ENCODE measurements at regions not wholly inside any gene's neighbourhood (a gene's known extent, or its start where the extent isn't known, plus 50 kb on each side); places are given as distances from the start of the nearest gene placed in this dataset.

- no peak overlapping the region for H3K4me2 ChIP-seq
- ChIA-PET POLR2A (ENCODE audit: unreplicated experiment) (no interaction called here), CTCF (no interaction called here)
- H3K27me3 ChIP-seq (ENCODE audit: insufficient read depth, low read depth) = no peaks in the 10 kb centered on the region
- no peaks in the 10 kb centered on the region for H3K9me3 ChIP-seq (ENCODE audit: insufficient read depth, low read depth)
- no peak for DNase-seq
- intact Hi-C loops (cut with micrococcal nuclease; ENCODE audit: unreplicated experiment) = no loop called here
- TF ChIP-seq CTCF (conservative IDR thresholded peaks at IDR 0.05) (no peak), EZH2 (IDR thresholded peaks at IDR 0.05; ENCODE audit: low read depth) (no peak)
- no peaks in the 10 kb centered on the region for H4K20me1 ChIP-seq (ENCODE audit: insufficient read depth)
- H3K9me2 ChIP-seq (ENCODE audit: insufficient read depth) = no peaks in the 10 kb centered on the region
- H3K27ac ChIP-seq = no peak overlapping the region
- no peak overlapping the region for H3K4me3 ChIP-seq
- no peaks in the 10 kb centered on the region for H3K79me2 ChIP-seq (ENCODE audit: low read depth)
- no TSS peak for BruUV-seq (replicated peaks)
- H3F3A ChIP-seq (ENCODE audit: insufficient read depth, low read depth) = no peaks in the 10 kb centered on the region
- no peaks in the 10 kb centered on the region for H3K4me1 ChIP-seq (replicated peaks; ENCODE audit: insufficient read depth)
- H2AFZ ChIP-seq = no peak overlapping the region
- no peaks in the 10 kb centered on the region for H3K36me3 ChIP-seq (ENCODE audit: low read depth)
These were observed 412.0 kb upstream of the GOT2 start for GRCh38 chr16:59146140-59146539.

- Histone ChIP-seq H4K20me1 (ENCODE audit: insufficient read depth) (no peaks in the 10 kb centered on the region), H3K27me3 (ENCODE audit: insufficient read depth, low read depth) (no peaks in the 10 kb centered on the region), H3K27ac (no peak overlapping the region), H3K4me3 (no peak overlapping the region), H3F3A (ENCODE audit: insufficient read depth, low read depth) (no peaks in the 10 kb centered on the region), H2AFZ (no peak overlapping the region), H3K9me2 (ENCODE audit: insufficient read depth) (no peaks in the 10 kb centered on the region), H3K4me1 (replicated peaks; ENCODE audit: insufficient read depth) (no peaks in the 10 kb centered on the region), H3K9me3 (ENCODE audit: insufficient read depth, low read depth) (no peaks in the 10 kb centered on the region), H3K4me2 (no peak overlapping the region), H3K36me3 (ENCODE audit: low read depth) (no peaks in the 10 kb centered on the region), H3K79me2 (ENCODE audit: low read depth) (no peaks in the 10 kb centered on the region)
- ChIA-PET CTCF (no interaction called here), POLR2A (ENCODE audit: unreplicated experiment) (no interaction called here)
- intact Hi-C loops (cut with micrococcal nuclease; ENCODE audit: unreplicated experiment) = no loop called here
- TF ChIP-seq CTCF (conservative IDR thresholded peaks at IDR 0.05) (no peak), EZH2 (IDR thresholded peaks at IDR 0.05; ENCODE audit: low read depth) (no peak)
- no TSS peak for BruUV-seq (replicated peaks)
- DNase-seq = no peak
These were observed 410.7 kb upstream of the GOT2 start for GRCh38 chr16:59144841-59145240.

- Histone ChIP-seq H3K4me1 (replicated peaks; ENCODE audit: insufficient read depth) (no peaks in the 10 kb centered on the region), H3K27ac (no peak overlapping the region), H3K36me3 (ENCODE audit: low read depth) (no peaks in the 10 kb centered on the region), H3K4me3 (no peak overlapping the region), H3K4me2 (no peak overlapping the region), H4K20me1 (ENCODE audit: insufficient read depth) (no peaks in the 10 kb centered on the region), H3F3A (ENCODE audit: insufficient read depth, low read depth) (no peaks in the 10 kb centered on the region), H3K9me2 (ENCODE audit: insufficient read depth) (no peaks in the 10 kb centered on the region), H3K27me3 (ENCODE audit: insufficient read depth, low read depth) (no peaks in the 10 kb centered on the region), H3K79me2 (ENCODE audit: low read depth) (no peaks in the 10 kb centered on the region), H3K9me3 (ENCODE audit: insufficient read depth, low read depth) (no peaks in the 10 kb centered on the region), H2AFZ (no peak overlapping the region)
- TF ChIP-seq CTCF (conservative IDR thresholded peaks at IDR 0.05) (no peak), EZH2 (IDR thresholded peaks at IDR 0.05; ENCODE audit: low read depth) (no peak)
- ChIA-PET POLR2A (ENCODE audit: unreplicated experiment) (no interaction called here), CTCF (no interaction called here)
- BruUV-seq (replicated peaks) = no TSS peak
- intact Hi-C loops (cut with micrococcal nuclease; ENCODE audit: unreplicated experiment) = no loop called here
- DNase-seq = no peak
These were observed 410.2 kb upstream of the GOT2 start for GRCh38 chr16:59144326-59144725.

Data from PC-9 (cell line).